ENCODE measurements at regions not wholly inside any gene's neighbourhood (a gene's known extent, or its start where the extent isn't known, plus 50 kb on each side); places are given as distances from the start of the nearest gene placed in this dataset.

DNA sequence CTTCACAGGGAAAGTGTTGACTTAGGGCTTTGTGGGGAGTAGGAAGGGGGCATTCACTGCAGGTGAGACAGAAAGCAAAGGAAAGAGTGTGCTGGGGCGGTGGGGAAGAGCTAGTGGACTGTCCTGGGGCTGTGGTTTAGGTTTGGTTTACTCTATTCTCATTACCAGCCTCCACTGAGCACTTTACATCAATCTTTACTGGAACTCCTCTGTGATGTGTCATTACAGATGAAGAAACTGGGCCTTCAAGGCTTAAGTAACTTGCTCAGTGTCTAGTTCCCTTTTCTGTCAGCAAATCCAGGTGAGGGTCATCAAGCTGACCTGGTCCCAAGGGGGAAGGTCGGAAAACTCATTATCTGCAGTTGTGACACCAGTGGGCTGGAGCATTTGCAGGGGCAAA is 120.2 kb upstream of the PFN2 start:
- TF ChIP-seq YY1 (IDR thresholded peaks at IDR 0.05; ENCODE audit: insufficient read depth, insufficient read length) (no peak), ZNF274 (IDR thresholded peaks at IDR 0.05; ENCODE audit: low read depth, low read length) (no peak)

All from NT2/D1 (cell line).